ENCODE measurements at regions not wholly inside any gene's neighbourhood (a gene's known extent, or its start where the extent isn't known, plus 50 kb on each side); places are given as distances from the start of the nearest gene placed in this dataset.

- WGBS, 2 donors: 48 to 75% methylated on average over 2 of the region's 2 CpGs
- intact Hi-C loops (cut with DNase I): no loop called here
- ATAC-seq (ENCODE audit: low FRiP score) (no peak), DNase-seq (no peak)
- no peaks in the 10 kb centered on the region for H3K36me3 ChIP-seq (ENCODE audit: control insufficient read depth in 1 of 2, insufficient read depth in 2 of 2, low read length in 1 of 2)
- H3K9me3 ChIP-seq (ENCODE audit: control insufficient read depth, low read length): no peaks in the 10 kb centered on the region
- no peak overlapping the region for H3K4me3 ChIP-seq (ENCODE audit: low read length in 2 of 2)
- H3K27me3 ChIP-seq (ENCODE audit: control insufficient read depth in 1 of 2, insufficient read depth in 2 of 2, low read length in 1 of 2): no peaks in the 10 kb centered on the region
- H3K27ac ChIP-seq (ENCODE audit: low read depth in 1 of 2, low read length in 2 of 2): no peak overlapping the region
- H3K4me1 ChIP-seq (ENCODE audit: control insufficient read depth in 1 of 2, insufficient read depth in 2 of 2, low read length in 2 of 2): peaks cover 0 to 5% of the 10 kb centered on the region in 2 donors
Measured at GRCh38 chr1:208603721-208604120, 359.5 kb upstream of the PLXNA2 start.

DNA sequence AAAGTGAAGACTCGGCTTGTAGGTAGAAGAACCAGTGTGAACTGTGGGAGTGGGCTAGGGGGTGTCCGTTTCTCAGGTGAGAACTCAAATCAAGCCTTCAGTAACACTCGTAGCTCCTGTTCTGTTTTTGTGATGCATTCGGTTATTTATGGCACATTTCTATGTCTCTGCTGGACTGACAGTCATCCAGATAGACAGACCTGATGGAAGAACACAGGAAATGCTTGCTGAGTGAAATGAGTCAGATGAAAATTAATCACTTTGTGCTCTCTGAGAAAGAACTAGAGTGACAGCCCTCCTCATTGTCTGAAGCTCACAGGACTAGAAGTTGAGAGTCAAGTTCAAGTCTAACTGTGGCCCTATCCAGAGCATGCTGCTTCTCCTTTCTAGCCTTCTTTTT, 360.1 kb upstream of the PLXNA2 start:
- peaks cover 0 to 5% of the 10 kb centered on the region in 2 donors for H3K4me1 ChIP-seq (ENCODE audit: control insufficient read depth in 1 of 2, insufficient read depth in 2 of 2, low read length in 2 of 2)
- DNase-seq (no peak), ATAC-seq (ENCODE audit: low FRiP score) (no peak)

DNA sequence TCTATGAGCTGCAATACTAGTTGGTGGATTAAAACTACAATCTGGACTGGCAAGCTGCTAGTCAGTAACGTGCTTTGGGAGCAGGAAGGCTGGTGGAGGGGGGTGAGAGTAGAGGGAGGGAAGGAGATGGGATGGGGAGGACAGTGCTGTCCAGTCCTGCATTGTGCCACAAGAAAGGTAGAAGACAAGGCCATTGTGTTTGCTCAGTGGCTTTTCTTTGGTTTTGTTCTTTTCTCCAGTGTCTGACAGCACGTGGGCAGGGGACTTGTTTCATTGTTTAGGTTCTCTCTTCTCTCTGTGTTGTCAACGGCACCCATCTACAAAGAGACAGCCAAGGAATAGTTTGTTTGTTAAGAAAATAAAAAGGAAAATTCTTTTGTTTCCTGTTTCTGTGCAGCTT, 362.8 kb upstream of the PLXNA2 start:
- Histone ChIP-seq H3K27me3 (ENCODE audit: control insufficient read depth in 1 of 2, insufficient read depth in 2 of 2, low read length in 1 of 2) (no peaks in the 10 kb centered on the region), H3K4me1 (ENCODE audit: control insufficient read depth in 1 of 2, insufficient read depth in 2 of 2, low read length in 2 of 2) (peaks cover 0 to 5% of the 10 kb centered on the region in 2 donors), H3K36me3 (ENCODE audit: control insufficient read depth in 1 of 2, insufficient read depth in 2 of 2, low read length in 1 of 2) (no peaks in the 10 kb centered on the region), H3K9me3 (ENCODE audit: control insufficient read depth, low read length) (no peaks in the 10 kb centered on the region), H3K27ac (ENCODE audit: low read depth in 1 of 2, low read length in 2 of 2) (no peak overlapping the region), H3K4me3 (ENCODE audit: low read length in 2 of 2) (no peak overlapping the region)
- ATAC-seq (ENCODE audit: low FRiP score) (no peak), DNase-seq (no peak)
- WGBS, 2 donors: 3 to 8% methylated on average over 3 of the region's 3 CpGs
- intact Hi-C loops (cut with DNase I): no loop called here

More for the DNA sequence above, 360.1 kb upstream of the PLXNA2 start:
- intact Hi-C loops (cut with DNase I): no loop called here
- Histone ChIP-seq H3K27me3 (ENCODE audit: control insufficient read depth in 1 of 2, insufficient read depth in 2 of 2, low read length in 1 of 2) (no peaks in the 10 kb centered on the region), H3K4me3 (ENCODE audit: low read length in 2 of 2) (no peak overlapping the region), H3K27ac (ENCODE audit: low read depth in 1 of 2, low read length in 2 of 2) (no peak overlapping the region), H3K36me3 (ENCODE audit: control insufficient read depth in 1 of 2, insufficient read depth in 2 of 2, low read length in 1 of 2) (no peaks in the 10 kb centered on the region), H3K9me3 (ENCODE audit: control insufficient read depth, low read length) (no peaks in the 10 kb centered on the region)
- WGBS, 2 donors: 64 to 66% methylated on average over 4 of the region's 4 CpGs

DNA sequence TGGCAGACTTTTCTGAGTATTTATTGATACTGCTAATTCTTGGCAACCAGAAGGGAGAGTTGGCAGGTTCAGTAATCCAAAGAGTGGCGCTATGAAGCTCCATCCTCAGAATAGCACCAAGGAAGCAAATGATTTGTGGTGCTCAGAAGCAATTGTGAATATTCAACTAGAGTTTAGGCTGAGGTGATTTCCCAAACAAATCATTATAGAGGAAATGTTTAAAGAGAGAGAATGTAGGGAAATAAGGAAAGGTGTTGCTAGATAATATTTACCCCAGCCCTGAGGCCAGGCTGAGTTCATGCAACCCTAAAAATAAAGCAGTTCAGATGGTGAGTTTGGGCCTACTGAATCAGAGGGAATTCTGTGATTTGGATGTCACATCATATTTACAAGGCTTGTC, 363.4 kb upstream of the PLXNA2 start:
- ATAC-seq (ENCODE audit: low FRiP score): no peak
- peaks cover 0 to 5% of the 10 kb centered on the region in 2 donors for H3K4me1 ChIP-seq (ENCODE audit: control insufficient read depth in 1 of 2, insufficient read depth in 2 of 2, low read length in 2 of 2)
- no peaks in the 10 kb centered on the region for H3K9me3 ChIP-seq (ENCODE audit: control insufficient read depth, low read length)
- no peaks in the 10 kb centered on the region for H3K36me3 ChIP-seq (ENCODE audit: control insufficient read depth in 1 of 2, insufficient read depth in 2 of 2, low read length in 1 of 2)
- WGBS, 2 donors: 6 to 13% methylated on average over 1 of the region's 1 CpG
- no peak overlapping the region for H3K27ac ChIP-seq (ENCODE audit: low read depth in 1 of 2, low read length in 2 of 2)
- DNase-seq: no peak
- no peak overlapping the region for H3K4me3 ChIP-seq (ENCODE audit: low read length in 2 of 2)
- H3K27me3 ChIP-seq (ENCODE audit: control insufficient read depth in 1 of 2, insufficient read depth in 2 of 2, low read length in 1 of 2): no peaks in the 10 kb centered on the region
- intact Hi-C loops (cut with DNase I): no loop called here

- no peak for ATAC-seq (ENCODE audit: low FRiP score)
- 97 to 98% methylated on average over 2 of the region's 2 CpGs for WGBS, 2 donors
- intact Hi-C loops (cut with DNase I): no loop called here
Measured at GRCh38 chr1:208614610-208615009, 370.4 kb upstream of the PLXNA2 start.

GRCh38 chr1:208615371-208615770, 371.2 kb upstream of the PLXNA2 start:
- no peak for ATAC-seq (ENCODE audit: low FRiP score)
- intact Hi-C loops (cut with DNase I): no loop called here

More at GRCh38 chr1:208614610-208615009, 370.4 kb upstream of the PLXNA2 start:
- no peaks in the 10 kb centered on the region for H3K36me3 ChIP-seq (ENCODE audit: control insufficient read depth in 1 of 2, insufficient read depth in 2 of 2, low read length in 1 of 2)
- no peaks in the 10 kb centered on the region for H3K27me3 ChIP-seq (ENCODE audit: control insufficient read depth in 1 of 2, insufficient read depth in 2 of 2, low read length in 1 of 2)
- H3K9me3 ChIP-seq (ENCODE audit: control insufficient read depth, low read length): no peaks in the 10 kb centered on the region
- H3K4me3 ChIP-seq (ENCODE audit: low read length in 2 of 2): no peak overlapping the region
- no peak overlapping the region for H3K27ac ChIP-seq (ENCODE audit: low read depth in 1 of 2, low read length in 2 of 2)
- DNase-seq: no peak
- no peaks in the 10 kb centered on the region for H3K4me1 ChIP-seq (ENCODE audit: control insufficient read depth in 1 of 2, insufficient read depth in 2 of 2, low read length in 2 of 2)

DNA sequence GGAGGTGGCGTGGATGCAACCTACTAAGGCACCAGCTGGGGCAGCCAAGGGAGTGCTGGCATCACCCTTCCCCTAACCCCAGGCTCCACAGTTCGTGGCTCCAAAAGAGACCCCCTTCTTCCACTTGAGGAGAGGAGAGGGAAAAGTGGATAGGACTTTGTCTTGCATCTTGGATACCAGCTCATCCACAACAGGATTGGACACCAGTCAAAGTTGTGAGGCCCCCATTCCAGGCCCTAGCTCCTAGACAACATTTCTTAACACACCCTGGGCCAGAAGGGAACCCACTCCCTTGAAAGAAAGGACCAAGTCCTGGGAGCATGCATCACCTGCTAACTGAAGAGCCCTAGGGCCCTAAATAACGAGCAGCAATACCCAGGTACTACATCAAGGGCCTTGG, 372.6 kb upstream of the PLXNA2 start:
- ATAC-seq (ENCODE audit: low FRiP score) (no peak), DNase-seq (no peak)
- intact Hi-C loops (cut with DNase I): no loop called here
- no peaks in the 10 kb centered on the region for H3K4me1 ChIP-seq (ENCODE audit: control insufficient read depth in 1 of 2, insufficient read depth in 2 of 2, low read length in 2 of 2)
- H3K36me3 ChIP-seq (ENCODE audit: control insufficient read depth in 1 of 2, insufficient read depth in 2 of 2, low read length in 1 of 2): no peaks in the 10 kb centered on the region
- no peaks in the 10 kb centered on the region for H3K9me3 ChIP-seq (ENCODE audit: control insufficient read depth, low read length)
- WGBS, 2 donors: 83 to 93% methylated on average over 3 of the region's 3 CpGs
- H3K27ac ChIP-seq (ENCODE audit: low read depth in 1 of 2, low read length in 2 of 2): no peak overlapping the region
- no peak overlapping the region for H3K4me3 ChIP-seq (ENCODE audit: low read length in 2 of 2)
- H3K27me3 ChIP-seq (ENCODE audit: control insufficient read depth in 1 of 2, insufficient read depth in 2 of 2, low read length in 1 of 2): no peaks in the 10 kb centered on the region

More at GRCh38 chr1:208615371-208615770, 371.2 kb upstream of the PLXNA2 start:
- no peak overlapping the region for H3K27ac ChIP-seq (ENCODE audit: low read depth in 1 of 2, low read length in 2 of 2)
- DNase-seq: no peak
- H3K36me3 ChIP-seq (ENCODE audit: control insufficient read depth in 1 of 2, insufficient read depth in 2 of 2, low read length in 1 of 2): no peaks in the 10 kb centered on the region
- no peaks in the 10 kb centered on the region for H3K9me3 ChIP-seq (ENCODE audit: control insufficient read depth, low read length)
- no peaks in the 10 kb centered on the region for H3K27me3 ChIP-seq (ENCODE audit: control insufficient read depth in 1 of 2, insufficient read depth in 2 of 2, low read length in 1 of 2)
- H3K4me1 ChIP-seq (ENCODE audit: control insufficient read depth in 1 of 2, insufficient read depth in 2 of 2, low read length in 2 of 2): no peaks in the 10 kb centered on the region
- no peak overlapping the region for H3K4me3 ChIP-seq (ENCODE audit: low read length in 2 of 2)

DNA sequence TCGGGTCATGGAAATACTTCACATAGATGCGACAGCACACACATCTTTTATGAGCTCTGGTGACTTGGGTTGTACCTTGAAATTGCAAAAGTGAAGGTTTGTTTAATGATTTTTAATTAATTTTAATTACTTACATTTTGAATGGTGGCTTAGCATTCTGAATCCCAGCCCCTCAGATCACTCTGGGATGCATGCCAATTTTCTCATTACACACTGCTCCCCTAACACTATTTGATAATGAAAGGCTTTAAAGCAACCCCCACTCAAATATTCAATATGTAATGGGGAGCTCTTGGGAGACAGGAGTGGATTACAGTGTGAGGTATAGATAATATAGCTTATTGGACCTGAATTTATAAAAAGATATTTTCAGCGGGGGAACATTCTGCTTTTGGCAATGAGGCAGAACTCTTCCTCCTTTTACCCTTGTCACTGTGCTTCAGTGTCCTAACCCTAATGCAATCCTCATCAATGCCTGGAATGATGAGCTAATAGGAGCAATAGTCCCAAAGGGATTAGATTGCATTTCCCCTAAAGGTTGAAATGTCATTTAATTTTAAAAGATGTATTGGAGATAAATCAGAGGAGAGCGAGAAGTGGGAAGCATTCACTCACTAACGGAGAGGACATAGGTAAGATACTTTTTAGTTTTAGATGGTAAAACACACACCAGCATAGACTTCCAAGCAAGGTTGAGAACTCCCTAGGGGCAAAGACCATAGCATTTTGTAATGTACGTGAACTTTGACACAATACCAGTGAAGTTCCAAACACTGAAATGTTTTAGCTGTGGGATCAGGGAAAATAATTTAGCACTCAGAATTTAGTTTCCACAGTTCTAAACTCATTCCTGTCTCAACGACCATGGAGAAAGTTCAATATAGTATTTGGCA, 384.1 kb upstream of the PLXNA2 start:
- DNase-seq: no peak
- Histone ChIP-seq H3K4me3 (ENCODE audit: low read length in 2 of 2) (no peak overlapping the region), H3K27me3 (ENCODE audit: control insufficient read depth in 1 of 2, insufficient read depth in 2 of 2, low read length in 1 of 2) (no peaks in the 10 kb centered on the region), H3K36me3 (ENCODE audit: control insufficient read depth in 1 of 2, insufficient read depth in 2 of 2, low read length in 1 of 2) (no peaks in the 10 kb centered on the region), H3K4me1 (ENCODE audit: control insufficient read depth in 1 of 2, insufficient read depth in 2 of 2, low read length in 2 of 2) (no peaks in the 10 kb centered on the region), H3K9me3 (ENCODE audit: control insufficient read depth, low read length) (no peaks in the 10 kb centered on the region), H3K27ac (ENCODE audit: low read depth in 1 of 2, low read length in 2 of 2) (no peak overlapping the region)
- WGBS, 2 donors: 87 to 89% methylated on average over 7 of the region's 7 CpGs
- intact Hi-C loops (cut with DNase I): no loop called here
- ATAC-seq (ENCODE audit: low FRiP score): no peak

DNA sequence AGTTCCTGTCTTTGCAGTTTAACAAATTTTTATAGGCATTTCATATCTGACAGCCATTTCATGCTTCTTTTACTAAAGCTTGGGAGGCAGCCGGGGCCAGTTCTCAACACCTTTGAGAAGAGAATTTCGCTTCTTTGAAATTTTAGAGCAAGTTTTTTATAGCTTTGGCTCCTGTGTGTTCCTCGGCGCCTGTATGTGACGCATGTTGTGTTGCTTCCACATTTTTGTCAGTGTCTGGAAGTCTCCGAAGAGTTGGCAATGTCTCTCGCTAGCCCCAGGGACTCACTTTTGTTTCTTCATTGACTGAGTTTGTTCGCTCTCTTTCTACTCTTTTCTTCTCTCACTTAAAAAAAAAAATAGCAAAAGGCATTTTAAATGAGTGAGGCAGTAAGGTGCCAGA, 386.9 kb upstream of the PLXNA2 start:
- no peaks in the 10 kb centered on the region for H3K9me3 ChIP-seq (ENCODE audit: control insufficient read depth, low read length)
- no peak for DNase-seq
- ATAC-seq (ENCODE audit: low FRiP score): no peak
- H3K27ac ChIP-seq (ENCODE audit: low read depth in 1 of 2, low read length in 2 of 2): no peak overlapping the region
- no peaks in the 10 kb centered on the region for H3K36me3 ChIP-seq (ENCODE audit: control insufficient read depth in 1 of 2, insufficient read depth in 2 of 2, low read length in 1 of 2)
- intact Hi-C loops (cut with DNase I): no loop called here
- 39 to 47% methylated on average over 8 of the region's 8 CpGs for WGBS, 2 donors
- no peaks in the 10 kb centered on the region for H3K4me1 ChIP-seq (ENCODE audit: control insufficient read depth in 1 of 2, insufficient read depth in 2 of 2, low read length in 2 of 2)
- no peak overlapping the region for H3K4me3 ChIP-seq (ENCODE audit: low read length in 2 of 2)
- no peaks in the 10 kb centered on the region for H3K27me3 ChIP-seq (ENCODE audit: control insufficient read depth in 1 of 2, insufficient read depth in 2 of 2, low read length in 1 of 2)
